Neural cell (in vitro differentiated cells): ENCODE measurements at regions not wholly inside any gene's neighbourhood (a gene's known extent, or its start where the extent isn't known, plus 50 kb on each side); places are given as distances from the start of the nearest gene placed in this dataset.

Experiments
- H2AFZ ChIP-seq: fragments of 200-600, 300-800 bp; sonication (generic), shearing (Covaris generic); 2 replicates; pipeline ENCODE4 v1.6.0; 2014; ENCODE audit warnings: low read depth, mild to moderate bottlenecking, antibody characterized with exemption, low read length, moderate library complexity
- H3F3A ChIP-seq: fragments of 200-600 bp; shearing (Covaris generic); 2 replicates; pipeline ENCODE4 v1.6.1; 2016; ENCODE audit warnings: mild to moderate bottlenecking, moderate library complexity, mixed read lengths, antibody characterized with exemption, low read length; ENCODE audit not compliant: insufficient read depth, poor library complexity, severe bottlenecking
- H3K27ac ChIP-seq: fragments of 200-600, 300-800 bp; sonication (generic), shearing (Covaris generic); 2 replicates; pipeline ENCODE4 v1.5.1; 2014; ENCODE audit warnings: mild to moderate bottlenecking, low read length, moderate library complexity
- H3K27me3 ChIP-seq: fragments of 300-800, 200-600 bp; sonication (generic), shearing (Covaris generic); 2 replicates; pipeline ENCODE4 v1.6.0; 2014; ENCODE audit warnings: mild to moderate bottlenecking, low read depth, low read length, moderate library complexity; ENCODE audit not compliant: insufficient read depth
- H3K36me3 ChIP-seq: fragments of 300-800, 200-600 bp; sonication (generic), shearing (Covaris generic); 2 replicates; pipeline ENCODE4 v1.5.1; 2014; ENCODE audit warnings: mild to moderate bottlenecking, antibody characterized with exemption, low read length, moderate library complexity; ENCODE audit not compliant: insufficient read depth
- H3K4me2 ChIP-seq: fragments of 300-800, 200-600 bp; sonication (generic), shearing (Covaris generic); 2 replicates; pipeline ENCODE4 v1.6.0; 2014; ENCODE audit warnings: mild to moderate bottlenecking, low read length
- H3K4me3 ChIP-seq: fragments of 300-800, 200-600 bp; sonication (generic), shearing (Covaris generic); 2 replicates; pipeline ENCODE4 v1.5.1; 2014; ENCODE audit warnings: mild to moderate bottlenecking, low read length, moderate library complexity
- H3K79me2 ChIP-seq: fragments of 200-600 bp; shearing (Covaris generic); replicated peaks from 2 replicates; pipeline ENCODE4 v1.6.0; 2014; ENCODE audit warnings: mild to moderate bottlenecking, low read length, moderate library complexity; ENCODE audit not compliant: insufficient read depth
- H3K9ac ChIP-seq: fragments of 300-800, 200-600 bp; sonication (generic), shearing (Covaris generic); 2 replicates; pipeline ENCODE4 v1.6.1; 2016; ENCODE audit warnings: mild to moderate bottlenecking, low read length, mixed read lengths
- H3K9me2 ChIP-seq: fragments of 200-600 bp; shearing (Covaris generic); 2 replicates; pipeline ENCODE4 v1.6.1; 2016; ENCODE audit warnings: mild to moderate bottlenecking, low read length, mixed read lengths; ENCODE audit not compliant: insufficient read depth
- H3K9me3 ChIP-seq: fragments of 200-600, 300-800 bp; sonication (generic), shearing (Covaris generic); 2 replicates; pipeline ENCODE4 v1.6.1; 2016; ENCODE audit warnings: mild to moderate bottlenecking, mixed run types, low read length, moderate library complexity, mixed read lengths
- H4K20me1 ChIP-seq: fragments of 200-600 bp; shearing (Covaris generic); 2 replicates; pipeline ENCODE4 v1.6.1; 2016; ENCODE audit warnings: mild to moderate bottlenecking, mixed run types; ENCODE audit not compliant: insufficient read depth
- CTCF ChIP-seq: fragments of 450-650 bp; IDR thresholded peaks from 2 replicates; pipeline ENCODE4 v1.5.1; 2014; ENCODE audit warnings: antibody characterized with exemption, mild to moderate bottlenecking, moderate library complexity; ENCODE audit not compliant: poor library complexity, severe bottlenecking
- EP300 ChIP-seq: fragments of 450-650 bp; conservative IDR thresholded peaks from 2 replicates; pipeline ENCODE4 v1.6.1; 2014; ENCODE audit warnings: antibody characterized with exemption, mild to moderate bottlenecking, moderate library complexity; ENCODE audit not compliant: poor library complexity, severe bottlenecking
- EZH2 ChIP-seq: fragments of 200-600, 300-800 bp; shearing (Covaris generic), sonication (generic); IDR thresholded peaks from 2 replicates; pipeline ENCODE4 v1.6.1; 2014; ENCODE audit warnings: antibody characterized with exemption, low read length, borderline replicate concordance, mild to moderate bottlenecking; ENCODE audit not compliant: insufficient read depth, poor library complexity, severe bottlenecking
- MXI1 ChIP-seq: fragments of 450-650 bp; conservative IDR thresholded peaks from 2 replicates; pipeline ENCODE4 v1.6.1; 2014; ENCODE audit warnings: antibody characterized with exemption, mild to moderate bottlenecking; ENCODE audit not compliant: poor library complexity, severe bottlenecking
- POLR2AphosphoS5 ChIP-seq: IDR thresholded peaks from 2 replicates; pipeline ENCODE4 v1.6.1; 2012
- SMC3 ChIP-seq: fragments of 450-650 bp; conservative IDR thresholded peaks from 2 replicates; pipeline ENCODE4 v1.6.1; 2014; ENCODE audit warnings: antibody characterized with exemption, mild to moderate bottlenecking, moderate library complexity; ENCODE audit not compliant: poor library complexity
- TAF1 ChIP-seq: IDR thresholded peaks from 2 replicates; pipeline ENCODE4 v1.6.1; 2012; ENCODE audit warnings: low read depth

GRCh38 chr4:28879900-28880299 lies 1840.3 kb upstream of the PCDH7 start:
- Histone ChIP-seq H3K9me3 (no peaks in the 10 kb centered on the region), H3K9ac (no peak overlapping the region), H4K20me1 (no peaks in the 10 kb centered on the region), H3F3A (no peaks in the 10 kb centered on the region), H3K4me2 (peak overlapping the region; percentile 49), H2AFZ (no peak overlapping the region), H3K9me2 (no peaks in the 10 kb centered on the region), H3K27me3 (no peaks in the 10 kb centered on the region), H3K4me3 (no peak overlapping the region), H3K79me2 (no peaks in the 10 kb centered on the region), H3K27ac (peak overlapping the region; percentile 35), H3K36me3 (no peaks in the 10 kb centered on the region)
- peak; percentile 60 for TF ChIP-seq POLR2AphosphoS5
- peak; percentile 84 for TF ChIP-seq EP300
- TF ChIP-seq TAF1: no peak

- no peaks in the 10 kb centered on the region for H4K20me1 ChIP-seq
- no peak overlapping the region for H3K9ac ChIP-seq
- no peaks in the 10 kb centered on the region for H3F3A ChIP-seq
- H3K27ac ChIP-seq: no peak overlapping the region
- H3K9me2 ChIP-seq: no peaks in the 10 kb centered on the region
- H3K79me2 ChIP-seq: no peaks in the 10 kb centered on the region
- H3K27me3 ChIP-seq: no peaks in the 10 kb centered on the region
- no peak overlapping the region for H3K4me2 ChIP-seq
- H2AFZ ChIP-seq: no peak overlapping the region
- TF ChIP-seq CTCF (no peak), EZH2 (no peak), TAF1 (no peak), SMC3 (no peak)
- no peaks in the 10 kb centered on the region for H3K9me3 ChIP-seq
- H3K4me3 ChIP-seq: no peak overlapping the region
- H3K36me3 ChIP-seq: no peaks in the 10 kb centered on the region
These were observed 1837.0 kb upstream of the PCDH7 start for GRCh38 chr4:28883211-28883610.

- no peaks in the 10 kb centered on the region for H3F3A ChIP-seq
- H3K9me3 ChIP-seq: no peaks in the 10 kb centered on the region
- H2AFZ ChIP-seq: no peak overlapping the region
- H3K27ac ChIP-seq: no peak overlapping the region
- H3K36me3 ChIP-seq: no peaks in the 10 kb centered on the region
- no peak for TF ChIP-seq CTCF
- TF ChIP-seq POLR2AphosphoS5: no peak
- TF ChIP-seq EP300: no peak
- no peak for TF ChIP-seq MXI1
- TF ChIP-seq EZH2: no peak
- no peaks in the 10 kb centered on the region for H3K9me2 ChIP-seq
- no peaks in the 10 kb centered on the region for H4K20me1 ChIP-seq
- no peak overlapping the region for H3K4me2 ChIP-seq
- H3K9ac ChIP-seq: no peak overlapping the region
- no peaks in the 10 kb centered on the region for H3K79me2 ChIP-seq
- H3K27me3 ChIP-seq: no peaks in the 10 kb centered on the region
- H3K4me3 ChIP-seq: no peak overlapping the region
These were observed 1833.2 kb upstream of the PCDH7 start for GRCh38 chr4:28886934-28887333.
